SU-DHL-6 (cell line): ENCODE measurements at regions not wholly inside any gene's neighbourhood (a gene's known extent, or its start where the extent isn't known, plus 50 kb on each side); places are given as distances from the start of the nearest gene placed in this dataset.

Source experiments
- H2AFZ ChIP-seq: fragments of 200-600 bp; sonication (generic); 2 replicates; pipeline ENCODE4 v1.6.1; 2014; ENCODE audit warnings: low read depth, mild to moderate bottlenecking, moderate library complexity, mixed read lengths, antibody characterized with exemption, low read length; ENCODE audit not compliant: severe bottlenecking
- H3F3A ChIP-seq: fragments of 200-600 bp; shearing (Covaris generic); 2 replicates; pipeline ENCODE4 v1.6.0; 2016; ENCODE audit warnings: antibody characterized with exemption, mild to moderate bottlenecking; ENCODE audit not compliant: insufficient read depth
- H3K27ac ChIP-seq: fragments of 200-600 bp; sonication (generic); 2 replicates; pipeline ENCODE4 v1.5.1; 2016; ENCODE audit warnings: low read depth, mild to moderate bottlenecking, low read length, moderate library complexity, mixed read lengths
- H3K27me3 ChIP-seq: fragments of 200-600 bp; sonication (generic), shearing (Covaris generic); 2 replicates; pipeline ENCODE4 v1.6.0; 2014; ENCODE audit warnings: mild to moderate bottlenecking, low read length
- H3K36me3 ChIP-seq: fragments of 200-600 bp; sonication (generic); 2 replicates; pipeline ENCODE4 v1.6.1; 2014; ENCODE audit warnings: mild to moderate bottlenecking, low read length, mixed read lengths
- H3K4me2 ChIP-seq: fragments of 300-600, 200-600 bp; shearing (Covaris generic), sonication (generic); 2 replicates; pipeline ENCODE4 v1.6.0; 2014; ENCODE audit warnings: low read length, low read depth, mild to moderate bottlenecking; ENCODE audit not compliant: poor library complexity, severe bottlenecking
- H3K4me3 ChIP-seq: fragments of 200-600 bp; sonication (generic); 2 replicates; pipeline ENCODE4 v1.5.1; 2014; ENCODE audit warnings: antibody characterized with exemption, low read length, mild to moderate bottlenecking, mixed read lengths; ENCODE audit not compliant: insufficient read depth, poor library complexity, severe bottlenecking
- H3K79me2 ChIP-seq: fragments of 200-600 bp; sonication (generic); 2 replicates; pipeline ENCODE4 v1.6.1; 2014; ENCODE audit warnings: mild to moderate bottlenecking, low read length, moderate library complexity; ENCODE audit not compliant: insufficient read depth
- H3K9ac ChIP-seq: fragments of 200-600 bp; sonication (generic); 2 replicates; pipeline ENCODE4 v1.7.0; 2014; ENCODE audit warnings: mild to moderate bottlenecking, low read length
- H3K9me2 ChIP-seq: fragments of 200-600 bp; sonication (generic); replicated peaks from 2 replicates; pipeline ENCODE4 v1.6.1; 2014; ENCODE audit warnings: low read length; ENCODE audit not compliant: insufficient read depth
- H3K9me3 ChIP-seq: fragments of 200-600 bp; sonication (generic); 2 replicates; pipeline ENCODE4 v1.6.1; 2014; ENCODE audit warnings: low read length, mixed read lengths; ENCODE audit not compliant: insufficient read depth
- H4K20me1 ChIP-seq: fragments of 200-600 bp; sonication (generic); 2 replicates; pipeline ENCODE4 v1.6.1; 2014; ENCODE audit warnings: low read depth, mild to moderate bottlenecking, antibody characterized with exemption, low read length, moderate library complexity, mixed read lengths
- CTCF ChIP-seq: fragments of 200-600 bp; sonication (generic); IDR thresholded peaks from one replicate; pipeline ENCODE4 v1.5.1; 2017; ENCODE audit warnings: antibody characterized with exemption, mild to moderate bottlenecking, low read length, moderate library complexity; ENCODE audit not compliant: insufficient read depth, poor library complexity, severe bottlenecking
- EZH2phosphoT487 ChIP-seq: fragments of 200-600 bp; sonication (generic), shearing (Covaris generic); conservative IDR thresholded peaks from 2 replicates; pipeline ENCODE4 v1.6.1; 2018; ENCODE audit warnings: mild to moderate bottlenecking, antibody characterized with exemption, low read length, moderate library complexity, mixed read lengths

GRCh38 chr18:29156531-29156930 is 979.6 kb upstream of the CDH2 start:
- no peak overlapping the region for H3K4me3 ChIP-seq
- H3K27ac ChIP-seq, result no peak overlapping the region
- no peaks in the 10 kb centered on the region for H3K9me2 ChIP-seq
- H3K9me3 ChIP-seq, result no peaks in the 10 kb centered on the region
- no peak overlapping the region for H3K4me2 ChIP-seq
- no peaks in the 10 kb centered on the region for H4K20me1 ChIP-seq
- no peak for TF ChIP-seq EZH2phosphoT487
- no peak for TF ChIP-seq CTCF
- no peaks in the 10 kb centered on the region for H3K36me3 ChIP-seq
- no peak overlapping the region for H2AFZ ChIP-seq
- no peaks in the 10 kb centered on the region for H3K27me3 ChIP-seq
- no peaks in the 10 kb centered on the region for H3K79me2 ChIP-seq
- no peaks in the 10 kb centered on the region for H3F3A ChIP-seq
- no peak overlapping the region for H3K9ac ChIP-seq

DNA sequence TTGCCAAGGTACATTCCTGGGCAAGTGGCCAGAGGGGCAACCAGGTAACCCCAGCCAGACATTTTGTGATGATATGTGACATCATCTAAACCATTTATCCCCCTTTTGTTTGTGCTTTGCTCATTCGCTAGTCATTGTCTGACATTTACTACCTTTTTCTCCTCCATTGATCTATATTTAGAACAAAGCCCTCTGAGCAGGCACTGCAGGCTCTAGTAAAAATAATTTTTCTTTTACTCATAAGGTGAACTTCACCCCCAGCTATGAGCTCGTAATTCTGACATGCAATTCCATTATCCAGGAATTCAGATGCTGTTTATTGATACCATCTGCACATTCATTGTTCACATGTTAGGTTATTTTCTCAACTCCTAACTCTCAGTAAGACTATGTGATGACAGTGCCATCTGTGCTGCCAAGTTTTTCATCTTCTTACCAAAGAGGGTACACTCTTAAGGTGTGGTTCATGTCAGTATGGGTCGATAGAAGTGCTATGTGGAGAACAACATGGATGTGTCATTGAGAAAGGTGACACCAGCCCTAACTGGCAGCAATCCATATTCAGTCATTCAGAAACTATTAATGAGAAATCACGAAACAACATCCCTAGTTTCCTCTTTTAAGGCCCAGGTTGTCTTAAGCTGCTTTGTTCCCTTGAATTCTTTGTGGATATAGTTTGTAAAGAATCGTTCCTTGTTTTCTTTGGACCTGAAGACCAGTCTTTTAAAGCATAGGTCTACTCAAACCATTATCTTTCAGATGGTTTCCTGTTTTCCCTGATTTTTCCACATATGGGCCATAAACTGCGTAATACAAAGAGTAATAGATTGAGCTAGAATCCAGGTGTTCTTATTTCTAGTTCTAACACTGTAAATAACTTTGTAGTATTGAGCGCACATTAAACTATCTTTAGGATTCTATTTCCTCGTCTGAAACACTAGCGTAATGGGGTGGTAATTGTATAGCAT is 978.1 kb upstream of the CDH2 start:
- H3K79me2 ChIP-seq, result no peaks in the 10 kb centered on the region
- no peaks in the 10 kb centered on the region for H4K20me1 ChIP-seq
- no peaks in the 10 kb centered on the region for H3K9me2 ChIP-seq
- H3K27ac ChIP-seq, result no peak overlapping the region
- H3K4me2 ChIP-seq, result no peak overlapping the region
- H3K9me3 ChIP-seq, result no peaks in the 10 kb centered on the region
- H3K27me3 ChIP-seq, result no peaks in the 10 kb centered on the region
- TF ChIP-seq CTCF (no peak), EZH2phosphoT487 (no peak)
- no peak overlapping the region for H3K9ac ChIP-seq
- no peak overlapping the region for H3K4me3 ChIP-seq
- no peaks in the 10 kb centered on the region for H3F3A ChIP-seq
- H2AFZ ChIP-seq, result no peak overlapping the region
- no peaks in the 10 kb centered on the region for H3K36me3 ChIP-seq

DNA sequence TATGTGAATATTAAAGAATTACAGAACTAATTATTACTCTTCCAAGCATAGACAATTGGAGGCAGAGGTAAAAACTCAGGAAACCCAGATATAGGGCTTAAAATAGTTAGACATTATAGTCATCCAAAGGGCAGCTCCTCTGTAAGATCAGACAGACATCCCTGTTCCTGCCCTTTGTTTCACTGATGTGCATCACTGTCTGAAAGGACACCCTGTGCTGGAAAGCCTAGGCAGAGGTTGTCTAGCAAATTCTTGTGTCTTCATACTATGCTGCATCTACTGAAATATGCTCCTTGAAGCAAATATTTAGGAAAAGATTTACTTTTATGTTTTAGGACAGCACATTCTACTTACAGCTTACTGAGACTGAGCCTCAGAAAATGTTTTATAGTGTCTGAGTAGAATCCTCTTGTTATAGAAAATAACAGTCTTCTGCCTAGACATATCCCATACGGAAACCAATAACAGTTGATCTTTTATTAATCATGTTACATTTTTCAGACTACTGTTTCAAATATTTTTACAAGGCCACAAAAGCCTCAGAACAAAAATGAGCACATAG is 977.3 kb upstream of the CDH2 start:
- no peak overlapping the region for H3K27ac ChIP-seq
- H3K4me2 ChIP-seq, result no peak overlapping the region
- no peak overlapping the region for H2AFZ ChIP-seq

More for the DNA sequence above, 977.3 kb upstream of the CDH2 start:
- H3F3A ChIP-seq, result no peaks in the 10 kb centered on the region
- no peak overlapping the region for H3K4me3 ChIP-seq
- no peaks in the 10 kb centered on the region for H3K79me2 ChIP-seq
- no peaks in the 10 kb centered on the region for H3K36me3 ChIP-seq
- no peaks in the 10 kb centered on the region for H3K9me3 ChIP-seq
- no peaks in the 10 kb centered on the region for H3K9me2 ChIP-seq
- no peaks in the 10 kb centered on the region for H4K20me1 ChIP-seq
- no peak overlapping the region for H3K9ac ChIP-seq
- H3K27me3 ChIP-seq, result no peaks in the 10 kb centered on the region
- TF ChIP-seq EZH2phosphoT487 (no peak), CTCF (no peak)
